MM.1S (cell line): ENCODE measurements at regions not wholly inside any gene's neighbourhood (a gene's known extent, or its start where the extent isn't known, plus 50 kb on each side); places are given as distances from the start of the nearest gene placed in this dataset.

ENCODE experiments used
- EZH2 ChIP-seq: fragments of 300-600 bp; sonication (generic); optimal IDR thresholded peaks from 2 replicates; pipeline ENCODE3; 2017; ENCODE audit warnings: low read depth, mild to moderate bottlenecking, antibody characterized with exemption, low read length, mixed read lengths
- EZH2phosphoT487 ChIP-seq: fragments of 300-600 bp; sonication (generic); IDR thresholded peaks from 2 replicates; pipeline ENCODE4 v1.6.1; 2018; ENCODE audit warnings: antibody characterized with exemption, low read length
- TF ChIP-seq, protein P1 (sequence below): fragments of 300-600 bp; sonication (generic); IDR thresholded peaks from 2 replicates; pipeline ENCODE4 v1.5.1; 2016; ENCODE audit warnings: antibody characterized with exemption, low read length, mixed read lengths

DNA sequence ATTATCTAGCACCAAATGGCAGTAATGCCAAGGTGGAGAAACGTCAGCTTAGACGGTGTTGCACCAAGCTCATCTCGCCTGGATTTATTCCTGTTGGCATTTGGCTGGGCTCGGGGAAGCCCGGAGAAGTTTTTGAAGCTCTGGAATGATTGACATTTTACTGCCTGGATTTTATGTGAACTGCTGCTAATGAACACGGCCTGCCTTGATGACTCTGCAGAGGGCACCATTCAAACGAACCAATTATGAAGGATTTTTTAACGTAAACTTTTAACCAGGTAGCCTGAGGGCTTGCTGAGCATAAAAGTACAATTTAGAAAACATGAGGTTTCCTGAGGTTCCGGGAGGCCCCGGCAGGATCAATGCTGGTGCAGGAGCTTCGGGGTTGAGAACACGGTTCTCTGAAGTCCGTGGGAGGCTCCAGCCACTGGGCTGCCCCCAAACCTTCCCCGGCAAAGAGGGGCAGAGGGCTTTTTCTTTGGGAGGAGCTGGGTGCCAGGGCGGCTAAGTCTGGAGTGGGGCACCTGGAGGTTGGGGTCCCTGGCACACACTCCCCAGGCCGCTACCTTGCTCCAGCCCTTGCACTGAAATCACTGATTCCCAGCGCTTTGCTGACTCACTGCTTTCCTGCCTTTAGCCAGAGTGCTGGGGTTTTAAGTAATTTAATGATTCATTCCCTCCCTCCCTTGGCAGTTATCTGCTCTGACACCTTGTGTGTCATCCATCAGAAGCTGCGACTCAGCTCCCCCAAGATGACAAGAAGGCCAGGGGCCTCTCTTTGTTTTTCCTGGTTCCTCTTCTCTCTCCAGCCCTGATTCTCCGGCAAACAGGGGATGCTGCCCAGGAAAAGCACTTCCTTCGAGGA lies 161.2 kb upstream of the IRX3 start:
- TF ChIP-seq, protein P1, sequence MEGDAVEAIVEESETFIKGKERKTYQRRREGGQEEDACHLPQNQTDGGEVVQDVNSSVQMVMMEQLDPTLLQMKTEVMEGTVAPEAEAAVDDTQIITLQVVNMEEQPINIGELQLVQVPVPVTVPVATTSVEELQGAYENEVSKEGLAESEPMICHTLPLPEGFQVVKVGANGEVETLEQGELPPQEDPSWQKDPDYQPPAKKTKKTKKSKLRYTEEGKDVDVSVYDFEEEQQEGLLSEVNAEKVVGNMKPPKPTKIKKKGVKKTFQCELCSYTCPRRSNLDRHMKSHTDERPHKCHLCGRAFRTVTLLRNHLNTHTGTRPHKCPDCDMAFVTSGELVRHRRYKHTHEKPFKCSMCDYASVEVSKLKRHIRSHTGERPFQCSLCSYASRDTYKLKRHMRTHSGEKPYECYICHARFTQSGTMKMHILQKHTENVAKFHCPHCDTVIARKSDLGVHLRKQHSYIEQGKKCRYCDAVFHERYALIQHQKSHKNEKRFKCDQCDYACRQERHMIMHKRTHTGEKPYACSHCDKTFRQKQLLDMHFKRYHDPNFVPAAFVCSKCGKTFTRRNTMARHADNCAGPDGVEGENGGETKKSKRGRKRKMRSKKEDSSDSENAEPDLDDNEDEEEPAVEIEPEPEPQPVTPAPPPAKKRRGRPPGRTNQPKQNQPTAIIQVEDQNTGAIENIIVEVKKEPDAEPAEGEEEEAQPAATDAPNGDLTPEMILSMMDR, result no peak
- TF ChIP-seq EZH2, result no peak
- no peak for TF ChIP-seq EZH2phosphoT487
